Dermis microvascular lymphatic vessel endothelial cell (primary cell): ENCODE measurements at regions not wholly inside any gene's neighbourhood (a gene's known extent, or its start where the extent isn't known, plus 50 kb on each side); places are given as distances from the start of the nearest gene placed in this dataset.

ENCODE experiments used
- DNase-seq, 2 donors: peaks; one replicate each; pipeline versions ENCODE4 v3.0.0 to v3.0.0-alpha.2; 2010; ENCODE audit warnings: low read depth in 2 of 2

DNA sequence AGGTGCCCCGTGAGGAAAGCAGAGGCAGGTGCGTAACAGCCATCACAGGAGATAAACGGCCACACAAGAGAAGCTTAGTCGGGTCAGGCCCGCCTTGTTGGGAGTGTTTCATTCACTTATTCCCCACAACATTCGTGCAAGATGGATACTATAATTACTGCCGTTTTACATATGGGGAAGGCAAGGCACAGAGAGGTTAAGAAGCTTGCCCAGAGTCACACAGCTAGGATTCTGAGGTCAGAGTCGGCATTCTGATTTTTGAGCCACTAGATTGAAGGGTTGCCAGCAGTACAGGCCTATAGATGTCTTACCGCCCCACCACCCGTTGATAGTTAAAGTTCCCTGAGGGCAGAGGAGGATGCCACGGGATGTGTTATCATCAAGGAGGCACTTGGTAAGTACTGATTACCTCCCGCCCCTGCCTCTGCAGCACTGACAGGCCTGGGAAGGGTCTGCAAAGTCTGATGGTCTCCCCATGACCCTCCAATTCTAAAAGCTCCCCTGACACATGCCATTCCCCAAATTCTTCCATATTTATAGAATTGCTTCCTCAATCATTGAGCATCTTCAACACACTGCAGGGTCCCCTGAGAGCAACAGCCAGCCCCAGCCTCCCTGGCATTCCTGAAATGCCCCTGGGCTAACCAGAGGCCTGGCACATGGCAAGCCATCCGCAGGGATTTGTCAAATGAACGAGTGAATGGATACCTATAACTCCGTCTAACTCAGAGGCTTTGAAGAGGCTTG is 74.7 kb upstream of the CLDN14 start:
- no peak for DNase-seq

DNA sequence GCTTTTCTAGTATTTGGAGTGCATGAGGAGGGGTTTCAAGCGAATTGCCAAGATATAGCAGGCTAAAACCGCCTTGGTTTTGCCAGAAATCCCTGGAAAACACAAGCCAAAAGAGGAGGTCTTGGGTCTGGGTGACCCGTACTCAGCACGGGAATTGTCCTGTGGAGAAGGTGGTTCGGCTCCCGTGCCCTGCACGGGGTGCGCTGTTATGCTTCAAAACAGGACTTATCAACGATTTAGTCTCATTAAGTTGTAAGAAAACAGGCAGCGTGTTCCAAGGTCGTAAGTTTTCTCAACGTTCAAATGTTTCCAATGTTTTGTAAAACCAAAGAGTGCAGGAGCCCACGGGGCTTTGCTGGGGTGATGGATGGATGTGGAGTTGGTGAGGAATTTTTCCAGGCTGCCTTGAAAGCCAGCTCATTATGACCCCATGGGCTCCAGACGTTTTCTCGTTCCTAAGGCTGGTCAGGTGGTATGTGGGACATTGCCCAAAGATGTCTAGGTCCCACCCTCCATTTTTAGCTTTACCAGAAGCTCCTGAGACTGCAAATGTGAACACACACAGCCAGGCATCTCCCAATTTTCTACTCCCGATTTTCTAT is 75.4 kb upstream of the CLDN14 start:
- no peak for DNase-seq

- DNase-seq: no peak
These were observed 77.4 kb upstream of the CLDN14 start for GRCh38 chr21:36557316-36557715.

DNA sequence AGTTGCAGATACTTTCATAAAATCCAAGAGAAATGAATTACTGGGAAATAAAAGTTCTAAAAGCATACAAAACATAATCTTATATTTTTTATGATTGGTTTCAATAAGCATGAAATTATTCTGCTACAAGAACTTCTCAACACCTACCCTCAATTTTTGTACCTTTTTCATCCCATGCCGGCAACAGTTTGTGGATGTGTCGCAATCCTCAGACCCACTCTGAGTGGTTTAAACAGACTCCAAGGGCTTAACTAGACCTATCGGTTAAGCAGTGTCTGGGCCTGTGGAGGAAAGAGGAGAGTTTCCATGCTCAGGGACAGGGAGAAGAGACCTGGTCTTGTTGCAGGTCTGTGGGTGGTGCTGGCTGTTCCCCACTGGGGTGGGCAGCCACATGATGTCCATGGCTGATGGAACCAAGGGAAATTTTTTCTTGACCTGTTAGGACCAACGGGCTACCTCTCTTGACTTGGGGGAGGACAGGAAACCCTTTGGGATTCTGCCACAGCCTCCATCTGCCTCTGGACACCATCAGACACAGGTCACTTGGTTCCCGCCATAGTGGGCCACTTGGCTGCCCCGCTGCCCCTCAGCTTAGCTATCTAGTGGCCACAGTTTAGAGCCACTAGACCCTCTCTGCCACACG is 81.1 kb upstream of the CLDN14 start:
- no peak for DNase-seq

DNA sequence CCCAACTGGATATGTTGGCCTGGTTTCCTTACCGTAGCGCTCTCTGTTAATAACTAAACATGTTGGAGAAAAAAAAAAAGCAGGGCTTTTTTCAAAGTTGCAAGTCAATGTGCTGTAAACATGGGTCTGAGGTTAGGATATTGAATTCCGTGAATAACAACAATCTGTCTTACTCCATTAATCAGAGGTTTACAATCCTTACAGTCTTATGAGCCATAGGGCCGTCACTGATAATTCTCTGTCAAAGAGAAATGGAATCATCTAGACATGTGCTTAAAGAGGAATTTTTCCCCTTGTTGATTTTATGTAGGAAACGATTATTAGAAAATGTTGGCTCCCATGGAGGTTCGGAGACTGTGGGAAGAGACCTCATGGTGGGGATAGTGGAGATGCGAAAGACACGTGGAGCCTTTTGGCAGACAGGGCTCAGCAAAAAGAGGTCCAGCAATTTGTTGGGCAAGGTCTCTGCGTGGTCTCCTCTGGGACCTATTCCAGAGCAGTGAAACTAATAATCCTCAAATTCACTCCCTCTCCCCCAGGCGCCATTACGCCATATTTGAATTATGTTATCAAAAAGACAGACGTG is 83.5 kb upstream of the CLDN14 start:
- DNase-seq: no peak

DNA sequence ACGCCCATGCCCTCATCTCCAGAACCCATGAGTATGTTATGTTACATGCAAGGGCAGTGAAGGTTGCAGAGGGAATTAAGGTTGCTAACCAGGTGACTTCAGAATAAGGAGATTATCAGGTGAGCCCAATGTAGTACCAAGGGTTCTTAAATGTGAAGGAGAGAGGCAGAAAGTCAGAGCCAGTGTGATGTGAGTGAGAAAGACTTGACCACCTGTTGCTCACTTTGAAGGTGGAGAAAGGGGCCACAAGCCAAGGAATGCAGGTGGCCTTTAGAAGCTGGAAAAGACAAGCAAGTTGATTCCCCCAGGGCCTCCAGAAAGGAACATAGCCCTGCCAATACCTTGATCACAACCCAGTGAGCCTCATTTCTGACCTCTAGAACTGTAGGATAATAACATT is 84.7 kb upstream of the CLDN14 start:
- no peak for DNase-seq

GRCh38 chr21:36565540-36565939 is 85.6 kb upstream of the CLDN14 start:
- no peak for DNase-seq

DNA sequence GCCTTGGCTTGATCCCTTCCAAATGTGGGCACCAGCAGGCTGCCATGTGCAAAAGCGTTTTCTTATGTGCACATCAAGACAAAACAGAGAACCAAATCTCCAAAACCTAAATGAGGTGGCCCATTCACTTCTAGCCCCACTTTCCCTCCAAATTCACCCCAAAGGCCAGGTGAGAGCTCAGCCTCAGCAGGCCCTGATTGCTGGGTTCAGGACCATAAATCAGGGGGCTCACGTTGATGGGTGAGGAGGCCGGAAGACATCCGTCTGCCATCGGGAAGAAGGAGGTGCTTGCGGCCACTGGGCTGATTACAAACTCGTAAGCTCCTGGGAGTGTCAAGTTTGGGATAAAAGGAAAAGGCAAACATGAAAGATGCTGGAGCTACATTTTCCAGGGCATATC is 86.7 kb upstream of the CLDN14 start:
- DNase-seq: no peak

- no peak for DNase-seq
These were observed 87.4 kb upstream of the CLDN14 start for GRCh38 chr21:36567216-36567885.

GRCh38 chr21:36569511-36569910 is 89.6 kb upstream of the CLDN14 start:
- DNase-seq: no peak

GRCh38 chr21:36571556-36571955 is 91.6 kb upstream of the CLDN14 start:
- no peak for DNase-seq

DNA sequence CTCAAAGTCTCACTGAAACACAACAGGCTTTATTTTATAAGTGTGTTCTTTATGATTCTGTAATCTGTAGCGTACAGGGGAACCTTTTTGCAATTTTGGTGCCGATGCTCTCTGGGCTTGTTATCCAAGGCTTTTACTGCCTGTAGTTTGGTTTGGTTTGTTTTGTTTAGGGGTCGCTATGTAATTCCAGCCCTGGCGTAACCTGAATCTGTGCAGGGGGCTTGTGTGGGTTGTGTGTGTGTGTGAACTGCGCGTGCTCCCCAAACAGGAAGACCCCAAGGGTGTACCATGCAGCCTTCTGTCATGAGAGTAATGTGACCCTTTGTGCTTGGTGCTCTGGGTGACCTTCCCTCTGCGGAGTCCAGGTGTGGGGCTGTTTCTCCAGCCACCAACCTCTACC is 92.1 kb upstream of the CLDN14 start:
- no peak for DNase-seq

DNA sequence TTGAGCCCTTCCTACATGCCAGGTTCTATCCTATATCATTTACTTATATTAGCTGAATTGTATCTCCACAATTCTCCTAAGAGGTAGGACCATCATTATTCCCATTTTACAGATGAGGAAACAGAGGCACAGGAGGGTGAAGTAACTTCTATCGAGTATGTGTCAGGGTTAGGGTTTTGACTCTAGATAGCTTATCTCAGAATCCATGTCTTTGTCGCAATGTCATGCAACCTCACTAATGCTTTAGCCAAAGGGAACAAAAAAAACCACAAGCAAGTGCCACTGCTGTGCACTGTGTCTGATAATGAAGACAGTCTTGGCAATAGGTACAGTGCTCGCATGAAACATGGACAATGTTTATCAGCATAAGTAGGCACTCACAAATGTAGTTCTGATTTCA is 95.4 kb upstream of the CLDN14 start:
- DNase-seq: no peak

DNA sequence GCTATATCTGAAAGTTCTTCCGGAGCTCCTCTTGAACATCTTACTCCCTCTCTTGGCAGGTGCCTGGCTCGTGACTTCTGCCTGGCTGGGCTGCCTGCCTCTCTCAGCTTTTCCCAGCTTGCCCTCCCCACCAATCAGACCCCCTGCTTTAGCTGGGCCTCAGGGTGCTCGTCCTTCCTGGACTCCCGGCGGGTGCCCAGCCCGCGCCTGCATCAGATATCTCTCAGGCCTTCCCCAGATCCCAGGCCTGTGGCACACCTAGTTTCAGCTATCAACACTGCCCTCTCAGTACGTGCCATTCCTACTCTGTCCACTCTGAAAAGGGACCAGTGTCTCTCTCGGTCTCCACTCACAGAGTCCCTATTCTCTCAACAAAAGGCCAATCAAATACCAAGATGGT is 96.5 kb upstream of the CLDN14 start:
- no peak for DNase-seq

DNA sequence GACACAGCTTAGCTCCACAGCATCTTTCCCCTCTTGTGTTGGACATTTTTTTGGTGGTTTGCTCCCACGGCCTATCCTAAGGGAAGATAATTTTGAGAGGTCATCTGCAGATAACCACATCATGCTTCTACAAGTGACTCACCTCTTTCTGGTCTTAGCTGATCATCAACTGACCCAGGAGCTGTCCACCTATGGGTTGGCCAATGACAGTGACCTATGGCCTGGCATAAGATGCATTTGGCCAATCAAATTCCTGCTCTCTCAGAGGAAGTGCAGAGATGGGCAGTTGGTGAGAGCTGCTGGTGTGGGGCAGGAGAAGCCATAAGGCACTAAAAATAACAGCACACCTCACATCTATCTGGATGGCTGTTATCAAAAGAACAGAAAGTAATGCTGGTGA is 100.0 kb upstream of the CLDN14 start:
- DNase-seq: no peak

DNA sequence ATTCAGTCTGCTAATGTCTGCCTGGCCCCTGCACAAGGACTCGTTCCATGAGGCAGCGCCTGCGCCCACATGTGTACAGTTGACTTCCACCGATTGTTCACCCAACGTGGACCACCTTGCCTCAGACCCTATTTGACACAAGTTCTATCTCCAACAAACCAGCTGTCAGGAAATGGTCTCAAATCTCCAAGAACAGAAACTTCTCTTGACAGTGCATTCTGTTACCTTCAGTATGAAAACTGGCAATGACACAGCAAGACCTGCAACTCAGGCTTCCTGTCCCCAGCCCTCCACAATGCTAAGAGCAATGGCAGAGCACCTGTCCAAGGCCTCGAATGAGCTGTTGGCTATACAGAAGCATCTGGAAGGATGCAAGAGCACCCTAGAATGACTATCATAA is 102.3 kb upstream of the CLDN14 start:
- DNase-seq: no peak

GRCh38 chr21:36583591-36583990 is 103.7 kb upstream of the CLDN14 start:
- no peak for DNase-seq

- DNase-seq: no peak
These were observed 105.3 kb upstream of the CLDN14 start for GRCh38 chr21:36584980-36585940.

GRCh38 chr21:36587388-36587787 is 107.5 kb upstream of the CLDN14 start:
- DNase-seq: no peak

DNA sequence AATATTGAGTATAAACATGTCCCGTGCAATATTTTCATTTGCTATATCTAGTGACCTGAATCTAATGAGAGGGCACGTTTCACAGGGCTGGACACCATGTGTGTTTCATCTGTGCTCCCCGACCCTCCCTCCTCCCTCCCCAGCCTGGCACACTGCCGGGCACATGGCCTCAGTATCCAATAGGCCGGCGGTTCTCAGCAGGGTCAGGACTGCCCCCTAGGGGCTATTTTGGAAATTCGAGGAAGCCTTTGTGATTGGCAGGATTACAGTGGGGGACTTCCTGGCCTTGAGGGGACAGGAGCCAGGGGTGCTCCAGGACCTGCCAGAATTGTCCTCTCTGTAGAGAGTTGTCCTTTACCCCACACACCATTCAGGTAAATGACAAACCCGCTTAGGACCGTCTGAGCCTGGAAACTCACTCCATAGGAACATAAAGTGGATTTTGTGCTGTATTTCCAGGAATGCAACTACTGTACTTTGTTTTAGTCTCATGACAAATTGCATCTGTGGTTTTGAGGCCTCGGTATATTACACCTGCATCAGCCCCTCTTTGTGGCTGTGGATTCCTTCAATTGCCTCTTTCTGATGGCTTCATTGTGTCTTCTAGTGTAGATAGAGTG is 109.5 kb upstream of the SIM2 start:
- peak; percentile 14 to 51 for DNase-seq
